ENCODE measurements at regions not wholly inside any gene's neighbourhood (a gene's known extent, or its start where the extent isn't known, plus 50 kb on each side); places are given as distances from the start of the nearest gene placed in this dataset.

DNA sequence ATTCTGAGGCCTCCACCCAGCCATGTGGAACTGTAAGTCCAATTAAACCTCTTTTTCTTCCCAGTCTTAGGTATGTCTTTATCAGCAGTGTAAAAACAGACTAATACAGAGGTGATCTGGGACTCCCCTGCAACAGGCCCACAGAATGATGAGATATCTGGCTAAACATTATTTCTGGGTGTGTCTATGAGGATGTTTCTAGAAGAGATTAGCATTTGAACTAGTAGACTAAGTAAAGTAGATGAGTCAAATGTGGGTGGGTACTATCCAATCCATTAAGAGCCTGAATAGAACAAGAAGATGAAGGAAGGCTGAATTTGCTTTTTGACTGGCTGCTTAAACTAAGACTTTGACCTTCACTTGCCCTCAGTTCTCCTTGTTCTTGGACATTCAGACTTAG is 396.5 kb upstream of the LRRC7 start:
- H3K9me3 ChIP-seq = peaks cover 0 to 10% (median 0%) of the 10 kb centered on the region in 3 donors
- no peaks in the 10 kb centered on the region for H3K36me3 ChIP-seq
- no peak for ATAC-seq
- TF ChIP-seq, protein P1, sequence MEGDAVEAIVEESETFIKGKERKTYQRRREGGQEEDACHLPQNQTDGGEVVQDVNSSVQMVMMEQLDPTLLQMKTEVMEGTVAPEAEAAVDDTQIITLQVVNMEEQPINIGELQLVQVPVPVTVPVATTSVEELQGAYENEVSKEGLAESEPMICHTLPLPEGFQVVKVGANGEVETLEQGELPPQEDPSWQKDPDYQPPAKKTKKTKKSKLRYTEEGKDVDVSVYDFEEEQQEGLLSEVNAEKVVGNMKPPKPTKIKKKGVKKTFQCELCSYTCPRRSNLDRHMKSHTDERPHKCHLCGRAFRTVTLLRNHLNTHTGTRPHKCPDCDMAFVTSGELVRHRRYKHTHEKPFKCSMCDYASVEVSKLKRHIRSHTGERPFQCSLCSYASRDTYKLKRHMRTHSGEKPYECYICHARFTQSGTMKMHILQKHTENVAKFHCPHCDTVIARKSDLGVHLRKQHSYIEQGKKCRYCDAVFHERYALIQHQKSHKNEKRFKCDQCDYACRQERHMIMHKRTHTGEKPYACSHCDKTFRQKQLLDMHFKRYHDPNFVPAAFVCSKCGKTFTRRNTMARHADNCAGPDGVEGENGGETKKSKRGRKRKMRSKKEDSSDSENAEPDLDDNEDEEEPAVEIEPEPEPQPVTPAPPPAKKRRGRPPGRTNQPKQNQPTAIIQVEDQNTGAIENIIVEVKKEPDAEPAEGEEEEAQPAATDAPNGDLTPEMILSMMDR (IDR thresholded peaks at IDR 0.05) = no peak
- TF ChIP-seq POLR2AphosphoS5 (IDR thresholded peaks at IDR 0.05) (no peak), EP300 (IDR thresholded peaks at IDR 0.05) (no peak), POLR2A (IDR thresholded peaks at IDR 0.05) (no peak)
- no peak overlapping the region for H3K4me3 ChIP-seq
- no peaks in the 10 kb centered on the region for H3K27me3 ChIP-seq
- no peak overlapping the region for H3K27ac ChIP-seq
- H3K4me1 ChIP-seq = no peaks in the 10 kb centered on the region

DNA sequence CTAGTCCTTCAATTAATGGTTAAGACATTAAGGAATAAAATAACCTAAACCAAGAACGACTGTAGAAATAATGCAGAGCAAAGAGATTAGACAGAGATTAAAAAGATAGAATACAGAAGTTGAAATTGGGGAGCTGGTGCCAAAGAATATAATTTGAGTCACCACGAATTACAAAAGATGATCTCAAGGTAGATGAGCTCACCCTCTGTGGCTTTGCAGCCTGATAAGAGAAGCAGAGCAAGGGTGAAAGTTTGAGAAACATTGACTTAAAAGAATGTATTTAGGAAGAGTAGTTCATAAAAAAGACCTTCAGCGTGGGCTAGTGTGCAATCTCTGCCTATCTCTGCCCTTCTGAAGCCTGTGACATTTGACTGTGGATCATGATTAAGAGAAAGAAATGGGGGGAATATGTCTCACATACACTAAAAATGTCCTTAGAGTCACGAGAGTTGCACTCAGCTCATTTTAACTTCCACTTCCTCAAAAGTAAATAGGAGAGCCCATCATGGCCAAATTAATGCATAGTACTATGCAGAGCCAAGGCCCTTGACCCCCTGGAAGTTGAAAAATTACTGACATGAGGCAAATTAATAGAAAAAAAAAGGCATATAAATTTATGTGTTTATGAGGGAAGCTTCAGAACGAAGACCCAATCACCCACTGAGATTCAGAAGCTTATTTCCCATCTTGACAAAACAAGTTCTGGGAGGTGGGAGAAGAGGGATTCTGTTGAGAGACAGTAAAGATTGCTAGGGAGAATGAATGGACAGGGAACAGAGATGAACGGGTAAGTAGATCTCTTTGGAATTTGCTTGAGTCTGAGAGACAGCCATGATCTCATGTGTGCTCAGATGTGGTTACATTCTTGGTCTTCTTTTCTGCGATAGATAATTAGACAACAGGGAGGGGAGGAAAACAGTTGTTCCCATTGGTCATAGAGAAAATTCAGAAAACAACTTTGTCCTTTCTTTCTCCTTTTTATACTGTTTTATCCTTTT is 395.4 kb upstream of the LRRC7 start:
- no peak for TF ChIP-seq EP300 (IDR thresholded peaks at IDR 0.05)
- no peak for TF ChIP-seq POLR2AphosphoS5 (IDR thresholded peaks at IDR 0.05)
- TF ChIP-seq POLR2A (IDR thresholded peaks at IDR 0.05) = no peak
- TF ChIP-seq, protein P1 (IDR thresholded peaks at IDR 0.05) = no peak
- Histone ChIP-seq H3K9me3 (peaks cover 0 to 10% (median 0%) of the 10 kb centered on the region in 3 donors), H3K36me3 (no peaks in the 10 kb centered on the region), H3K4me1 (no peaks in the 10 kb centered on the region), H3K27me3 (no peaks in the 10 kb centered on the region), H3K27ac (no peak overlapping the region), H3K4me3 (no peak overlapping the region)
- 60 to 68% methylated on average over 7 of the region's 7 CpGs for WGBS, 2 donors (ENCODE audit: low coverage in 1 of 2)
- ATAC-seq = no peak

DNA sequence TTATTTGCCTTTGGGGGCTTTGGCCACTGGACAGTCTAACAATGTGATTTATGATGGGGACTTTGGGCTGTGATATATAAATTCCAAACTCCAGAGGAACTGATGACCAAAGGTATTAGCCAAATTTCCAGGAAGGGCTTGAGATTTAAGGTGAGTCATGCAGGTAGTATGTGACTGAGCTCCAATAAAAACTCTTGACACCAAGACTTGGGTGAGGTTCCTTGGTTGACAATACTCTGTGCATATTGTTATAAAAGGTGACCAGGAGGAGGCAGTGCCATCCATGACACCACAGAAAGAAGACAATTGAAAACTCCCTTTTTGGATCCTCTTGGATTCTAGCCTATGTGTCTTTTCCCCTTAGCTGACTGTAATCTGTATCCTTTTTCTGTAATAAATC is 392.7 kb upstream of the LRRC7 start:
- Histone ChIP-seq H3K9me3 (peaks cover 0 to 5% (median 0%) of the 10 kb centered on the region in 3 donors), H3K4me3 (no peak overlapping the region), H3K27me3 (no peaks in the 10 kb centered on the region), H3K4me1 (no peaks in the 10 kb centered on the region), H3K36me3 (no peaks in the 10 kb centered on the region), H3K27ac (no peak overlapping the region)
- ATAC-seq = no peak
- TF ChIP-seq EP300 (IDR thresholded peaks at IDR 0.05) = no peak
- TF ChIP-seq POLR2A (IDR thresholded peaks at IDR 0.05) = no peak
- TF ChIP-seq POLR2AphosphoS5 (IDR thresholded peaks at IDR 0.05) = no peak
- TF ChIP-seq, protein P1 (IDR thresholded peaks at IDR 0.05) = no peak

- no peak for ATAC-seq
- Histone ChIP-seq H3K4me1 (no peaks in the 10 kb centered on the region), H3K27ac (no peak overlapping the region), H3K36me3 (no peaks in the 10 kb centered on the region), H3K27me3 (no peaks in the 10 kb centered on the region), H3K9me3 (no peaks in the 10 kb centered on the region), H3K4me3 (no peak overlapping the region)
- no peak for TF ChIP-seq POLR2A (IDR thresholded peaks at IDR 0.05)
- TF ChIP-seq, protein P1 (IDR thresholded peaks at IDR 0.05) = no peak
- TF ChIP-seq POLR2AphosphoS5 (IDR thresholded peaks at IDR 0.05) = no peak
- TF ChIP-seq EP300 (IDR thresholded peaks at IDR 0.05) = no peak
Measured at GRCh38 chr1:69180358-69180757, 387.4 kb upstream of the LRRC7 start.

DNA sequence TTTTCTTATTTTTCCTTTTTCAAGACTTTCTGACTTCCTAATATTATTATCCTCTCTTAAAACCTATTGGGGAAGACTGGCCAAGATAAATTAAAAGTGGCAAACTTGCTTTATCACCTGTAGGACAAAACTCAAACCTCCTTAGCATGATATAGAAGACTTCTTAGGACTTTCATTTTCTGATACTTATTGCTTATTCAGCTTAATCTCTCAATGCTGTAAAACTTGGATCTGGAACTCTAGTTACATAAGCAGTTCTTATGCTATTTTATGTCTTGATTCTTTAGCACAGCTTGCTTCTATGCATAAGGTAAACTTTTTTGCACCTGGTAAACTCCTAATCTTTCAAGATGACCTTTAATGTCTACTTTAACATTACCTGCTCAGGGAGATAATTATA is 382.3 kb upstream of the LRRC7 start:
- ATAC-seq = no peak
- H3K27me3 ChIP-seq = no peaks in the 10 kb centered on the region
- no peaks in the 10 kb centered on the region for H3K9me3 ChIP-seq
- TF ChIP-seq EP300 (IDR thresholded peaks at IDR 0.05) = no peak
- no peak for TF ChIP-seq POLR2A (IDR thresholded peaks at IDR 0.05)
- no peak for TF ChIP-seq POLR2AphosphoS5 (IDR thresholded peaks at IDR 0.05)
- TF ChIP-seq, protein P1 (IDR thresholded peaks at IDR 0.05) = no peak
- H3K27ac ChIP-seq = no peak overlapping the region
- H3K4me3 ChIP-seq = no peak overlapping the region
- no peaks in the 10 kb centered on the region for H3K4me1 ChIP-seq
- no peaks in the 10 kb centered on the region for H3K36me3 ChIP-seq

Data from gastroesophageal sphincter (tissue), 4 donors.